ENCODE measurements at regions not wholly inside any gene's neighbourhood (a gene's known extent, or its start where the extent isn't known, plus 50 kb on each side); places are given as distances from the start of the nearest gene placed in this dataset.

DNA sequence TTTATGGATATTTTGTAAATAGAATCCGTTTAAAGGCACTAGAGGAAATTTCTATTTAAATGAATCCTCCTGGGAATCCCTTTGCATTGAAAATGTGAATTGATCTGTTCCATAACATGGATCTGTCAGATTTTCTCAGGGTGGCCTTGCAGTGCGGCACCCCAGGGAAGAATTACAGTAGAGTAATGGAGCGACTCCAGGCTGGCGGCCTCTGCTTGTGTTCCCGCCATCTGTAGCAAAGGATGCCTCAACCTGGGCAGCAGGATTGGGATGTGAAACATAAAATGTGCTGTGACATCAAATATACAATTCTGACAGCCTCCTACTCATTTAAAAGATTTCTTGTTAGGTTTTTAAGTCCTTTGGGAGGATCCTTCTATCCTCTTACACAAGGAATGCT, 115.9 kb downstream of the RHOU start:
- no peaks in the 10 kb centered on the region for H3K36me3 ChIP-seq
- ATAC-seq (ENCODE audit: low FRiP score in 2 of 2) (no peak), DNase-seq (no peak)
- H3K4me3 ChIP-seq, result no peak overlapping the region
- TF ChIP-seq POLR2A (IDR thresholded peaks at IDR 0.05) (no peak), POLR2AphosphoS5 (IDR thresholded peaks at IDR 0.05) (no peak), EP300 (IDR thresholded peaks at IDR 0.05) (no peak)
- TF ChIP-seq, protein P1, sequence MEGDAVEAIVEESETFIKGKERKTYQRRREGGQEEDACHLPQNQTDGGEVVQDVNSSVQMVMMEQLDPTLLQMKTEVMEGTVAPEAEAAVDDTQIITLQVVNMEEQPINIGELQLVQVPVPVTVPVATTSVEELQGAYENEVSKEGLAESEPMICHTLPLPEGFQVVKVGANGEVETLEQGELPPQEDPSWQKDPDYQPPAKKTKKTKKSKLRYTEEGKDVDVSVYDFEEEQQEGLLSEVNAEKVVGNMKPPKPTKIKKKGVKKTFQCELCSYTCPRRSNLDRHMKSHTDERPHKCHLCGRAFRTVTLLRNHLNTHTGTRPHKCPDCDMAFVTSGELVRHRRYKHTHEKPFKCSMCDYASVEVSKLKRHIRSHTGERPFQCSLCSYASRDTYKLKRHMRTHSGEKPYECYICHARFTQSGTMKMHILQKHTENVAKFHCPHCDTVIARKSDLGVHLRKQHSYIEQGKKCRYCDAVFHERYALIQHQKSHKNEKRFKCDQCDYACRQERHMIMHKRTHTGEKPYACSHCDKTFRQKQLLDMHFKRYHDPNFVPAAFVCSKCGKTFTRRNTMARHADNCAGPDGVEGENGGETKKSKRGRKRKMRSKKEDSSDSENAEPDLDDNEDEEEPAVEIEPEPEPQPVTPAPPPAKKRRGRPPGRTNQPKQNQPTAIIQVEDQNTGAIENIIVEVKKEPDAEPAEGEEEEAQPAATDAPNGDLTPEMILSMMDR (IDR thresholded peaks at IDR 0.05), result no peak
- no peaks in the 10 kb centered on the region for H3K9me3 ChIP-seq
- H3K27ac ChIP-seq, result no peak overlapping the region
- H3K4me1 ChIP-seq, result peaks cover 0 to 13% (median 4%) of the 10 kb centered on the region in 4 donors
- no peaks in the 10 kb centered on the region for H3K27me3 ChIP-seq
- WGBS, 2 donors, result 93 to 95% methylated on average over 5 of the region's 5 CpGs

DNA sequence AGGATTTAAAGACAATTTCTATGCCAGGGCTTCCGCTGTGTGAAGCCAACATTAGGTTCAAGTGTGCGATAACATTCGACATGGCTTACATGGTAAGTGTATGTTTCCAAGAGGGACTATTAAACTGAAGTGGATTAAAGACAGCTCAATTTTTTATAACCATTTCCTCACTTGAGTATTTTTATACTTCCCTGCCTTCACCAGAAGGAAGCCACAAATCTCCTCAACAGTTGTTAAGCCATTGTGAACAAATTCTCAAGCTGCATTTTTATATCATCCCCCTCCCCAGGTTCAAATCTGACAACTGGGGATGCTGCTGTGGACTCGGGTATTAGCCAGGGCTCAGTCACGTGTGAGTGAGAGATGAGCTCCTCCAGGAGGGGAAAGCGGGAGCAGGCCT, 116.3 kb downstream of the RHOU start:
- 54 to 60% methylated on average over 6 of the region's 6 CpGs for WGBS, 2 donors
- Histone ChIP-seq H3K36me3 (no peaks in the 10 kb centered on the region), H3K9me3 (no peaks in the 10 kb centered on the region), H3K27ac (no peak overlapping the region), H3K4me3 (no peak overlapping the region), H3K27me3 (no peaks in the 10 kb centered on the region), H3K4me1 (peaks cover 0 to 13% (median 4%) of the 10 kb centered on the region in 4 donors)
- ATAC-seq (ENCODE audit: low FRiP score in 2 of 2) (no peak), DNase-seq (no peak)
- no peak for TF ChIP-seq POLR2AphosphoS5 (IDR thresholded peaks at IDR 0.05)
- TF ChIP-seq POLR2A (IDR thresholded peaks at IDR 0.05), result no peak
- TF ChIP-seq, protein P1 (IDR thresholded peaks at IDR 0.05), result no peak
- TF ChIP-seq EP300 (IDR thresholded peaks at IDR 0.05), result no peak

DNA sequence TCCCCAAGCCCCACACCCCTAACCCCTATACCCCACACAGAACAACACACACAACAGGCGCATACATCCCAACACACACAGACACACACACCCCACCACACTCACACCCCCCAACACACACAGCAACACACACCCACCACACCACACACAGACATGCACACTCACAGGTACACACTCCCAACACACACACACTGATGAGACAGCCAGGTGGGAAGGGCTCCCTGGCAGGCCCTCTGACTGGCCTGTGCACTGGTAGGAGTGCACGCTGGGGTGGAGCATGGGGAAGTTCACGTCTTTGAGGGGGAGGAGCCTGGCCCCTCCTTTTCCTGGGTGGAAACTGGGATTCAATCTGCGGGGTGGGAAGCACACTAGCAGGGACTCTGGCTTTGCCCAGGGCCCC, 116.7 kb downstream of the RHOU start:
- peaks cover 0 to 13% (median 4%) of the 10 kb centered on the region in 4 donors for H3K4me1 ChIP-seq
- ATAC-seq (ENCODE audit: low FRiP score in 2 of 2) (peak; percentile 53 to 68), DNase-seq (no peak)
- no peaks in the 10 kb centered on the region for H3K27me3 ChIP-seq
- TF ChIP-seq POLR2AphosphoS5 (IDR thresholded peaks at IDR 0.05), result no peak
- TF ChIP-seq POLR2A (IDR thresholded peaks at IDR 0.05), result no peak
- TF ChIP-seq, protein P1 (IDR thresholded peaks at IDR 0.05), result no peak
- TF ChIP-seq EP300 (IDR thresholded peaks at IDR 0.05), result no peak
- no peak overlapping the region for H3K4me3 ChIP-seq
- no peaks in the 10 kb centered on the region for H3K36me3 ChIP-seq
- H3K9me3 ChIP-seq, result no peaks in the 10 kb centered on the region
- H3K27ac ChIP-seq, result no peak overlapping the region
- WGBS, 2 donors, result 51 to 62% methylated on average over 4 of the region's 4 CpGs

DNA sequence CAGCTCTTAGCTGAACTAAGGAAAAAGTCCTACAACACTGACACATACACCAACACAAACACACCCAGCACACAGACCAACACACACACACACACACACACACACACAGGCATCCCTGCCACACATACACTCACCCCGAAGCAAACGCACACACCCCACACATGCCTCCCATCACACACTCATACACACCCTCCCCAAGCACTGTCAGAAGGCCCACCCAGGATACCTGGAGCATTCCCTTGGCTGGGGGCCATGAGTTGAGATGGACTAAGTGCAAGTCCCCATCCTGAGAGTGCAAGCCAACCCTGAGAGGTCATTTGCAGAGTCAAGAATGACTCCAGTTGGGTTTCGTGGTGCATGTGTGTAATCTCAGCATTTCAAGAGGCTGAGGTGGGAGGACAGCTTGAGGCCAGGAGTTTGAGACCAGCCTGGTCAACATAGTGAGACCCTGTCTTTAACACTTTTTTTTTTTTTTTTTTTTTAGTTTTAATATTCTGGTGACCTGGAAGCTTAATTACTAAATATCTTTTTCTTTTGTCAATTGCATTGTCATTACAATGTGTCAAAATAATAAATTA, 117.3 kb downstream of the RHOU start:
- no peak overlapping the region for H3K4me3 ChIP-seq
- no peaks in the 10 kb centered on the region for H3K36me3 ChIP-seq
- no peak for DNase-seq
- TF ChIP-seq, protein P1 (IDR thresholded peaks at IDR 0.05), result no peak
- TF ChIP-seq EP300 (IDR thresholded peaks at IDR 0.05) (no peak), POLR2AphosphoS5 (IDR thresholded peaks at IDR 0.05) (no peak), POLR2A (IDR thresholded peaks at IDR 0.05) (no peak)
- no peaks in the 10 kb centered on the region for H3K27me3 ChIP-seq
- peak in 1 of 2 donors; percentile 43 for ATAC-seq (ENCODE audit: low FRiP score in 2 of 2)
- peaks cover 0 to 13% (median 4%) of the 10 kb centered on the region in 4 donors for H3K4me1 ChIP-seq
- no peaks in the 10 kb centered on the region for H3K9me3 ChIP-seq
- H3K27ac ChIP-seq, result no peak overlapping the region
- 91 to 94% methylated on average over 3 of the region's 3 CpGs for WGBS, 2 donors

DNA sequence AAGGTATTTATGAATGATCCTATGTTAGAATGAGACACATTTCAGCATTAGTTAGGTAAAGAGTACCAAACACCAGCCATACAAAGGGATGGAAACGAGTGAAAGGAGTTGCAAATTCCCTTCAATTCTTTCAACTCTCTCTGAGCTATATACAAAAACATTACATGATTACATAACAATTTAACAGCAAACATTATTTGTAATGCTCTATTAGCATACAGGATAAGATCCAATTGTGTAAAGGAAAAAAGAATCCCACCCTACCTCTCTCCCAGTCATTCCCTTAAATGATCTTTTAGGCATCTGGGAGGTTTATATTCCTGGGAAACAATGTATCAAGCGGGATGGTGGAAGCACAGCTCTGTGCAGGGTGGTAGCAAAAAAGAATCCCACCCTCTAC, 117.9 kb downstream of the RHOU start:
- DNase-seq (no peak), ATAC-seq (ENCODE audit: low FRiP score in 2 of 2) (no peak)
- Histone ChIP-seq H3K27ac (no peak overlapping the region), H3K27me3 (no peaks in the 10 kb centered on the region), H3K4me3 (no peak overlapping the region), H3K9me3 (no peaks in the 10 kb centered on the region), H3K36me3 (no peaks in the 10 kb centered on the region), H3K4me1 (peaks cover 0 to 13% (median 4%) of the 10 kb centered on the region in 4 donors)
- no peak for TF ChIP-seq EP300 (IDR thresholded peaks at IDR 0.05)
- TF ChIP-seq, protein P1 (IDR thresholded peaks at IDR 0.05), result no peak
- WGBS, 2 donors, result 85 to 91% methylated on average over 2 of the region's 2 CpGs

Measured in upper lobe of left lung (tissue), 6 donors.